ENCODE measurements at regions not wholly inside any gene's neighbourhood (a gene's known extent, or its start where the extent isn't known, plus 50 kb on each side); places are given as distances from the start of the nearest gene placed in this dataset.

DNA sequence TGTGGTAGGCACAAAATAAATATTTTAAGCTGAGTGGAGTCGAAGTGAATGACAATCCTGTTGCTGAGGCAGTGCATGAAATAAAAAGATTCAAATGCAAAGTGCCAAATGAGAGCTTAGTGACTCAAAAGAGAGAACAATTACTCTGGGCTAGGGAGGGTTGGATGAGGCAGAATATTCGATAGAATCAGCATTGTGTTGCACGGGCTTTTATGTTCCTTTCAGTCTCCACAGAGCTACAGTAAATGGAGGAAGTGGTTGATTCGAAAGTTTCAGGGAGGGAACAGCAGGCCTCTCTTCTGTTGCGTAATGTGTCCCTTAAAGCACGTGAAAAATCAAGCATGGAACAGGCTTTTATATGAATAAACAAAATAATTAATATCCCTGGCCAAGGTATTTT is 599.3 kb upstream of the CELF2 start:
- Histone ChIP-seq H3K27ac (ENCODE audit: low read depth, low read length) (no peak overlapping the region), H3K36me3 (ENCODE audit: insufficient read depth, low read length) (no peaks in the 10 kb centered on the region), H3K4me3 (ENCODE audit: insufficient read depth, low read depth, low read length) (no peak overlapping the region), H3K79me2 (ENCODE audit: insufficient read depth, low read length) (no peaks in the 10 kb centered on the region), H3K4me1 (ENCODE audit: insufficient read depth, low read length) (no peaks in the 10 kb centered on the region), H2AFZ (ENCODE audit: low read depth, low read length) (no peak overlapping the region), H4K20me1 (ENCODE audit: insufficient read depth, low read length) (no peaks in the 10 kb centered on the region), H3K9me3 (ENCODE audit: insufficient read depth, low read depth, low read length) (no peaks in the 10 kb centered on the region), H3K4me2 (ENCODE audit: low read length) (no peak overlapping the region), H3K9ac (ENCODE audit: low read length) (no peak overlapping the region), H3K27me3 (ENCODE audit: insufficient read depth, low read length) (no peaks in the 10 kb centered on the region)
- no peak for TF ChIP-seq EZH2 (IDR thresholded peaks at IDR 0.05; ENCODE audit: insufficient read depth, low read length)
- TF ChIP-seq, protein P1, sequence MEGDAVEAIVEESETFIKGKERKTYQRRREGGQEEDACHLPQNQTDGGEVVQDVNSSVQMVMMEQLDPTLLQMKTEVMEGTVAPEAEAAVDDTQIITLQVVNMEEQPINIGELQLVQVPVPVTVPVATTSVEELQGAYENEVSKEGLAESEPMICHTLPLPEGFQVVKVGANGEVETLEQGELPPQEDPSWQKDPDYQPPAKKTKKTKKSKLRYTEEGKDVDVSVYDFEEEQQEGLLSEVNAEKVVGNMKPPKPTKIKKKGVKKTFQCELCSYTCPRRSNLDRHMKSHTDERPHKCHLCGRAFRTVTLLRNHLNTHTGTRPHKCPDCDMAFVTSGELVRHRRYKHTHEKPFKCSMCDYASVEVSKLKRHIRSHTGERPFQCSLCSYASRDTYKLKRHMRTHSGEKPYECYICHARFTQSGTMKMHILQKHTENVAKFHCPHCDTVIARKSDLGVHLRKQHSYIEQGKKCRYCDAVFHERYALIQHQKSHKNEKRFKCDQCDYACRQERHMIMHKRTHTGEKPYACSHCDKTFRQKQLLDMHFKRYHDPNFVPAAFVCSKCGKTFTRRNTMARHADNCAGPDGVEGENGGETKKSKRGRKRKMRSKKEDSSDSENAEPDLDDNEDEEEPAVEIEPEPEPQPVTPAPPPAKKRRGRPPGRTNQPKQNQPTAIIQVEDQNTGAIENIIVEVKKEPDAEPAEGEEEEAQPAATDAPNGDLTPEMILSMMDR (IDR thresholded peaks at IDR 0.05; ENCODE audit: insufficient read depth, low read depth, low read length) = no peak
- H3K9me3 Mint-ChIP-seq (ENCODE audit: unreplicated experiment) = no peaks in the 10 kb centered on the region
- H3K36me3 Mint-ChIP-seq (ENCODE audit: low read depth, unreplicated experiment) = no peaks in the 10 kb centered on the region
- H3K27me3 Mint-ChIP-seq (ENCODE audit: low read depth, unreplicated experiment) = no peaks in the 10 kb centered on the region
- DNase-seq (ENCODE audit: low read depth) (no peak), FAIRE-seq (no peak)
- H3K4me3 Mint-ChIP-seq (ENCODE audit: unreplicated experiment) = no peak overlapping the region
- H3K27ac Mint-ChIP-seq (ENCODE audit: unreplicated experiment) = no peak overlapping the region
- H3K4me1 Mint-ChIP-seq (ENCODE audit: low read depth, unreplicated experiment) = no peaks in the 10 kb centered on the region

DNA sequence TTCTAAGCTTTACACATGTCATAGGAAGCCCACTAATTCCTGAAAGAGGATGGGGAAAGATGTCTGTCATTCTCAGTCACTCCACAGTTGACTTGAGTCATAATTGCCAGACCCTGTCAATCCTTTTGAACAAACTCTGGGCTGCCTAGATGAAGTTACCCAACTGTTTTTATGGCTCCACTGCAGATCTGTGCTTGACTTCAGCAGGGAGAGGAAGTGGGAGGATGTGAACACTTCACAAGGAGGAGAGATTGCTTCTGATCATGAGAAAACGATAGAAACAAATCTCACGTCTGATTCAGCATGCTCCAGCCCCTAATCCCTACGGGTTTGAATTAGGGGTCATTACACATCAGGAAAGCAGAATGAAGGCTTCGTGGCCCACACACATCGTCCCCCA is 596.6 kb upstream of the CELF2 start:
- H3K9ac ChIP-seq (ENCODE audit: low read length) = no peak overlapping the region
- Mint-ChIP-seq H3K36me3 (ENCODE audit: low read depth, unreplicated experiment) (no peaks in the 10 kb centered on the region), H3K27ac (ENCODE audit: unreplicated experiment) (no peak overlapping the region), H3K4me3 (ENCODE audit: unreplicated experiment) (no peak overlapping the region), H3K4me1 (ENCODE audit: low read depth, unreplicated experiment) (no peaks in the 10 kb centered on the region), H3K9me3 (ENCODE audit: unreplicated experiment) (no peaks in the 10 kb centered on the region), H3K27me3 (ENCODE audit: low read depth, unreplicated experiment) (no peaks in the 10 kb centered on the region)
- TF ChIP-seq EZH2 (IDR thresholded peaks at IDR 0.05; ENCODE audit: insufficient read depth, low read length) = no peak
- TF ChIP-seq, protein P1 (IDR thresholded peaks at IDR 0.05; ENCODE audit: insufficient read depth, low read depth, low read length) = no peak
- H3K36me3 ChIP-seq (ENCODE audit: insufficient read depth, low read length) = no peaks in the 10 kb centered on the region
- no peaks in the 10 kb centered on the region for H4K20me1 ChIP-seq (ENCODE audit: insufficient read depth, low read length)
- no peaks in the 10 kb centered on the region for H3K9me3 ChIP-seq (ENCODE audit: insufficient read depth, low read depth, low read length)
- H2AFZ ChIP-seq (ENCODE audit: low read depth, low read length) = no peak overlapping the region
- no peaks in the 10 kb centered on the region for H3K4me1 ChIP-seq (ENCODE audit: insufficient read depth, low read length)
- no peak for DNase-seq (ENCODE audit: low read depth)
- no peak overlapping the region for H3K4me2 ChIP-seq (ENCODE audit: low read length)
- H3K27ac ChIP-seq (ENCODE audit: low read depth, low read length) = no peak overlapping the region
- no peak for FAIRE-seq
- H3K4me3 ChIP-seq (ENCODE audit: insufficient read depth, low read depth, low read length) = no peak overlapping the region
- no peaks in the 10 kb centered on the region for H3K79me2 ChIP-seq (ENCODE audit: insufficient read depth, low read length)
- no peaks in the 10 kb centered on the region for H3K27me3 ChIP-seq (ENCODE audit: insufficient read depth, low read length)

DNA sequence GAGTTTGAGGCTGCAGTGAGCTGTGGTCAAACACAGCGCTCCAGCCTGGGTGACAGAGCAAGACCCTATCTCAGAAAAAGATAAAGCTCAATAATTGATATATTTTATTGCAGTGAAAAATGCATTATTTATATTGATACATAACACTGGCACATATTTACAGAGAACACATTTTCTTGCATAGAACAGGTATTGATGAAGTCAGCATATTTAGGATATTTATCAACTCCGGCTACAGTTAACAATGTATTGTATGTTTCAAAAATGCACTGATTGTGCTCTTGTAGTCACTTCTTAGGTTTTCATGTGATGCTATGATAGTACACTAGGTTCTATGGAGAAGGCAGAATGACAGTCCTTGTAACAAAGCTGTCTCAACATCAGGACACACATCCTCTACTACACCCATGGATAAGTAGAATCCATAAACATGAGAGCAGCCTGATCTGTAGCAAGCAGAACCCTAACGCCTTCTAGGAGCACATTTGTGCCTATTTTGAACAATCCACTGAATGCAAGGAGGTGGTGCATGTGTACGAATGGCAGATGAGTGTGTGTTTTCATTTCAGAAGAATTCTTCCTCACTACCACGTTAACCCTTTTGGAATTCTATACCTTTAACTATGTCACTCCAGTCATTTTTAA is 586.1 kb upstream of the CELF2 start:
- FAIRE-seq (no peak), DNase-seq (ENCODE audit: low read depth) (no peak)
- Histone ChIP-seq H2AFZ (ENCODE audit: low read depth, low read length) (no peak overlapping the region), H3K4me1 (ENCODE audit: insufficient read depth, low read length) (no peaks in the 10 kb centered on the region), H3K9ac (ENCODE audit: low read length) (no peak overlapping the region), H3K4me3 (ENCODE audit: insufficient read depth, low read depth, low read length) (no peak overlapping the region), H3K4me2 (ENCODE audit: low read length) (no peak overlapping the region), H3K36me3 (ENCODE audit: insufficient read depth, low read length) (no peaks in the 10 kb centered on the region), H4K20me1 (ENCODE audit: insufficient read depth, low read length) (no peaks in the 10 kb centered on the region), H3K27me3 (ENCODE audit: insufficient read depth, low read length) (no peaks in the 10 kb centered on the region), H3K9me3 (ENCODE audit: insufficient read depth, low read depth, low read length) (no peaks in the 10 kb centered on the region), H3K79me2 (ENCODE audit: insufficient read depth, low read length) (no peaks in the 10 kb centered on the region), H3K27ac (ENCODE audit: low read depth, low read length) (no peak overlapping the region)
- Mint-ChIP-seq H3K36me3 (ENCODE audit: low read depth, unreplicated experiment) (no peaks in the 10 kb centered on the region), H3K9me3 (ENCODE audit: unreplicated experiment) (no peaks in the 10 kb centered on the region), H3K27ac (ENCODE audit: unreplicated experiment) (no peak overlapping the region), H3K4me3 (ENCODE audit: unreplicated experiment) (no peak overlapping the region), H3K27me3 (ENCODE audit: low read depth, unreplicated experiment) (no peaks in the 10 kb centered on the region), H3K4me1 (ENCODE audit: low read depth, unreplicated experiment) (no peaks in the 10 kb centered on the region)
- no peak for TF ChIP-seq EZH2 (IDR thresholded peaks at IDR 0.05; ENCODE audit: insufficient read depth, low read length)
- TF ChIP-seq, protein P1 (IDR thresholded peaks at IDR 0.05; ENCODE audit: insufficient read depth, low read depth, low read length) = no peak
